ENCODE measurements at regions not wholly inside any gene's neighbourhood (a gene's known extent, or its start where the extent isn't known, plus 50 kb on each side); places are given as distances from the start of the nearest gene placed in this dataset.
A peak's percentile ranks its signal among the peaks of the same experiment; 100 is the strongest.

DNA sequence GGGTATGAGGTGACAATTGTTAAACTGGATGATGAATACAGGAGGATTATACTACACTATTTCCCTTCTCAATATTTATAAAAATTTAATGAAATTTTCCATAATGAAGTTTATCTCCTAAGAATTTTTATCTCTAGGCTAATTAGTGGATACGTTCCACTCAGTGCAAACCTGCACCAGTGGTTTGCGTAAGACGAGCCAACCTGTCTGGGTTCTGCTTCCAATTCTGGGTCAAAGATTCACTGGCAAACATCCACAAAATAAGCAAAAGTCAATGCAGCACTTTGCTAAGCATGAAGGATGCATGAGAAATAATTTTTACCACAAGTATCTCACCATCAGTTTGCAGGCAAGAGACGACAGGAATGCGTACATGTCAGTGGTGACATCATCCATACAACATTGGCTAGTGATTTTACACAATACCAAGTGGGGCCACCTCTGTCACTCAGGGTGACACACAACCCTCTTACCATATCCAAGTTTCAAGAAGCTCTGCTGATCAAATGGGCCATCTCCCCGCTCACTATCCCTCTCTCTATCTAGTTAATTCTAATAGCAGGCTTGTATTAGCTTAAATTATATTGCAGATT, 51.7 kb downstream of the FAM50B start:
- ATAC-seq (no peak), DNase-seq (no peak), FAIRE-seq (no peak)
- Histone ChIP-seq H3K27me3 (no peaks in the 10 kb centered on the region), H3K4me3 (no peak overlapping the region), H3K27ac (no peak overlapping the region), H3K4me1 (peaks cover 0 to 4% (median 0%) of the 10 kb centered on the region in 3 donors), H3K9me3 (no peaks in the 10 kb centered on the region), H3K36me3 (no peaks in the 10 kb centered on the region)
- intact Hi-C loops (cut with DNase I), result no loop called here
- WGBS, 2 donors, result 83 to 85% methylated on average over 6 of the region's 6 CpGs
- TF ChIP-seq CTCF (IDR thresholded peaks at IDR 0.05), result no peak

GRCh38 chr6:3902871-3903648, 53.9 kb downstream of the FAM50B start:
- WGBS, 2 donors, result 88 to 90% methylated on average over 10 of the region's 10 CpGs

DNA sequence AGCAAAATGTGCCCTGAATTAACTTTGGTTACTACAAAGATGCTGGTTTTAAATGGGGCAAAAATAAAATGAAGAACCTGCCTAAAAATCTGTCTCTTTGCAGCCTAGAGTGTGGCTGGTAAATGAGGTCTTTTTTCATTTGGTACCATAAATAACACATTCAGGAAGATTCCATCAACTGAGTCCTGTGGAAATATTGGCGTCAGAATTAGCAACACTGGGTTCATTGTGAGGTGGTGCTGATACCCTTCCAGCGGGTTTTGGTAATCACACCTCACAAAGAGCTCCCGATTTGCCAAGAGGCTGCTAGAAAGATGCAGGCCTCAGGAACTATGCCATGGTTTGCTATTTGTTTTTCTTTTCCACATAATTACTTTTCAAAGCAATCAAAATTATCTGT, 55.3 kb downstream of the FAM50B start:
- no peak for DNase-seq
- WGBS, 2 donors, result 72 to 87% methylated on average over 3 of the region's 3 CpGs
- no peak overlapping the region for H3K27ac ChIP-seq
- no peak for ATAC-seq
- no peaks in the 10 kb centered on the region for H3K36me3 ChIP-seq
- no peak overlapping the region for H3K4me3 ChIP-seq
- H3K9me3 ChIP-seq, result no peaks in the 10 kb centered on the region
- no peak for FAIRE-seq
- no peaks in the 10 kb centered on the region for H3K27me3 ChIP-seq
- peaks cover 3 to 7% (median 6%) of the 10 kb centered on the region in 3 donors for H3K4me1 ChIP-seq
- intact Hi-C loops (cut with DNase I), result no loop called here
- no peak for TF ChIP-seq CTCF (IDR thresholded peaks at IDR 0.05)

More at GRCh38 chr6:3902871-3903648, 53.9 kb downstream of the FAM50B start:
- H3K36me3 ChIP-seq, result no peaks in the 10 kb centered on the region
- H3K4me1 ChIP-seq, result peaks cover 3 to 7% (median 6%) of the 10 kb centered on the region in 3 donors
- FAIRE-seq, result no peak
- H3K4me3 ChIP-seq, result no peak overlapping the region
- no peaks in the 10 kb centered on the region for H3K27me3 ChIP-seq
- ATAC-seq, result no peak
- intact Hi-C loops (cut with DNase I), result no loop called here
- DNase-seq, result no peak
- TF ChIP-seq CTCF (IDR thresholded peaks at IDR 0.05), result no peak
- no peaks in the 10 kb centered on the region for H3K9me3 ChIP-seq
- H3K27ac ChIP-seq, result no peak overlapping the region

DNA sequence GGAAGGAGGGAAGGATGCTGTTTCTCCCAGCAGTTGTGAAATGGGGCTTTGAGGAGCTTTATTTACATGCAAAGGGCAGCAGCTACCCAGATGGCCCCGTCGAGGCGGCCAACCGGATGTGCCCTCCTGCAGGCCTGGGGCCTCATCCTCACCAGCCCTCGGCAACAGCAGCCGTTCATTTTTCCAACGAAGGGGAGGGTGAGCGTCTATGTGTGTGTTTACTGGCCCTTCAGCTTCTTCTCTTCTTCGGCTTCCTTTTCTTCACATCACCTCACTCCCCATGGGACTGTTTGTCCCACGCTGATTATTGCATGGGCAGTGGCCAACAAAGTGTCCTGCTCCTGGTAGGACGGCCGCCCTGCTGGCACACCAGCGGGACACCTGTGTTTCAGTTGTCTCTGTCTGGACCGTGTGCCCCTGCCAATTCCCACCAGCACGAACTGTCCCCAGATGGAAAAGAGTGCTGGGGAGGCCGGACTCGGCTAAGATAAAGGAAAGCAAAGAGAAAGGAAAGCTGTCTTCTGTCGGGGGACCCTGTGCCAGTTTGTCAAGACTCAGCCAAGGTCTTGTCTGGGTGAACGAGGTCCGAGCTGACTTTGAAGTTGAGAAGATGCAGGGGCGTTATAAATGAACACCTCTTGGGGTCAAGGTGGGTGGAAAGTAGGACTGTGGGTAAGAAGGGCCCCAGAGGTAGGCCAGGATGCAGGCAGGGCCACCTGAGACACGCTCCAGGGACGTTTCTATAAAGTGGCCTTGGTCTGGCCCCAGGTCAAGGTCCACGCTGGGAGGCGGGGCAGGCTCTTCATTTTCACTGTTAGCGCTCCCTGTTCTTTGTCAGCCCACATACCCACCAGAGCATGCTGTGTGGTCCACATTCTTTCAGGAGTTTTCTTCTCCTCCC, 57.0 kb downstream of the FAM50B start:
- Histone ChIP-seq H3K27me3 (no peaks in the 10 kb centered on the region), H3K36me3 (no peaks in the 10 kb centered on the region), H3K9me3 (no peaks in the 10 kb centered on the region), H3K27ac (peak overlapping the region; percentile 10 to 52 (median 24)), H3K4me1 (peaks cover 8 to 11% (median 11%) of the 10 kb centered on the region in 3 donors), H3K4me3 (no peak overlapping the region)
- no peak for FAIRE-seq
- ATAC-seq, result peak; percentile 68 to 93 (median 84)
- peak; percentile 32 to 84 (median 62) for DNase-seq
- no peak for TF ChIP-seq CTCF (IDR thresholded peaks at IDR 0.05)
- WGBS, 2 donors, result 39 to 44% methylated on average over 26 of the region's 26 CpGs
- intact Hi-C loops (cut with DNase I), result no loop called here
